SH-SY5Y (cell line): ENCODE measurements at regions not wholly inside any gene's neighbourhood (a gene's known extent, or its start where the extent isn't known, plus 50 kb on each side); places are given as distances from the start of the nearest gene placed in this dataset.

ENCODE experiments used
- GATA2 ChIP-seq: IDR thresholded peaks from 2 replicates; pipeline ENCODE4 v1.6.1; 2011; ENCODE audit warnings: mild to moderate bottlenecking, low read depth, low read length
- GATA3 ChIP-seq: IDR thresholded peaks from 2 replicates; pipeline ENCODE4 v1.6.1; 2011; ENCODE audit warnings: low read depth, mild to moderate bottlenecking, low read length, moderate library complexity

- no peak for TF ChIP-seq GATA2
- no peak for TF ChIP-seq GATA3
These were observed 612.0 kb upstream of the KCNMB2 start for GRCh38 chr3:177924261-177924660.
